ENCODE measurements at regions not wholly inside any gene's neighbourhood (a gene's known extent, or its start where the extent isn't known, plus 50 kb on each side); places are given as distances from the start of the nearest gene placed in this dataset.
"Not testable (repeated sequence)": the region's sequence is repeated elsewhere in the genome, so short reads cannot be mapped to it uniquely, and the experiment has no call there.

- Histone ChIP-seq H3K27me3 (no peaks in the 10 kb centered on the region), H3K36me3 (ENCODE audit: low read depth, missing control alignments) (no peaks in the 10 kb centered on the region), H3K9me3 (no peaks in the 10 kb centered on the region), H3K4me3 (no peak overlapping the region), H3K4me1 (no peaks in the 10 kb centered on the region), H3K27ac (no peak overlapping the region)
- 89 to 96% methylated on average over 7 of the region's 7 CpGs for WGBS, 2 donors
- no peak for DNase-seq
- TF ChIP-seq POLR2A (IDR thresholded peaks at IDR 0.05) = no peak
- TF ChIP-seq, protein P1, sequence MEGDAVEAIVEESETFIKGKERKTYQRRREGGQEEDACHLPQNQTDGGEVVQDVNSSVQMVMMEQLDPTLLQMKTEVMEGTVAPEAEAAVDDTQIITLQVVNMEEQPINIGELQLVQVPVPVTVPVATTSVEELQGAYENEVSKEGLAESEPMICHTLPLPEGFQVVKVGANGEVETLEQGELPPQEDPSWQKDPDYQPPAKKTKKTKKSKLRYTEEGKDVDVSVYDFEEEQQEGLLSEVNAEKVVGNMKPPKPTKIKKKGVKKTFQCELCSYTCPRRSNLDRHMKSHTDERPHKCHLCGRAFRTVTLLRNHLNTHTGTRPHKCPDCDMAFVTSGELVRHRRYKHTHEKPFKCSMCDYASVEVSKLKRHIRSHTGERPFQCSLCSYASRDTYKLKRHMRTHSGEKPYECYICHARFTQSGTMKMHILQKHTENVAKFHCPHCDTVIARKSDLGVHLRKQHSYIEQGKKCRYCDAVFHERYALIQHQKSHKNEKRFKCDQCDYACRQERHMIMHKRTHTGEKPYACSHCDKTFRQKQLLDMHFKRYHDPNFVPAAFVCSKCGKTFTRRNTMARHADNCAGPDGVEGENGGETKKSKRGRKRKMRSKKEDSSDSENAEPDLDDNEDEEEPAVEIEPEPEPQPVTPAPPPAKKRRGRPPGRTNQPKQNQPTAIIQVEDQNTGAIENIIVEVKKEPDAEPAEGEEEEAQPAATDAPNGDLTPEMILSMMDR (IDR thresholded peaks at IDR 0.05) = no peak
- intact Hi-C loops (cut with DNase I; ENCODE audit: low total_unique reads) = no loop called here
Observed at GRCh38 chr2:47715552-47715951, 67.4 kb upstream of the MSH6 start.

DNA sequence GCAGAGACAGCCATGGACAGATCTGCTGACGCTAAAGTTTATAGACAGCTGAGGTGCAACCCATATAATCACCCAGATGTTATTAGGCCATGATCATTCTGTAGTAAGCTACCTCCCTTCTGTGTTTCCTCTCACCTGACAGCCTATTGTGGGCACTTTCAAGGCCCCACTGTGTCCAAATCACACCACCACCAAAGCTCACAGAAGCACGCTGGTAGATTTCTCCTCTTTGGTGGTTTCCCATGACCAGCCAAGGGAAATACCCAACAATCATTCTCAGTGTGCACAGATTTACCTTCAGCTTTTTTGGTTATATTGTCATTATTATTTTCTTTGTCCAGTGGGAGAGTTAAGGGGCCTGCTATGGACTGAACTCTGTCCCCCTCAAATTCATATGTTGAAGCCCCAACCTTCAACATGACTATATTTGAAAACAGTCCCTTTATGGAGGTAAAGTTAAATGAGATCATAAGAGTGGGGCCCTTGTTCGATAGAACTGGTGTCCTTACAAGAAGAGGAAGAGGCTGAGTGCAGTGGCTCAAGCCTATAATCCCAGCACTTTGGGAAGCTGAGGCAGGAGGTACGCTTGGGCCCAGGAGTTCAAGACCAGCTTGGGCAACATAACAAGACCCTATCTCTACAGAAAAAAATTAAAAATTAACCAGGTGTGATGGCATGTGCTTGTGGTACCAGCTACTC, 74.0 kb upstream of the MSH6 start:
- H3K27me3 ChIP-seq = no peaks in the 10 kb centered on the region
- no peak overlapping the region for H3K4me3 ChIP-seq
- intact Hi-C loops (cut with DNase I; ENCODE audit: low total_unique reads) = no loop called here
- H3K4me1 ChIP-seq = no peaks in the 10 kb centered on the region
- H3K9me3 ChIP-seq = no peaks in the 10 kb centered on the region
- no peak overlapping the region for H3K27ac ChIP-seq
- DNase-seq = no peak
- TF ChIP-seq, protein P1 (IDR thresholded peaks at IDR 0.05) = no peak
- TF ChIP-seq POLR2A (IDR thresholded peaks at IDR 0.05) = no peak
- 93 to 96% methylated on average over 4 of the region's 4 CpGs for WGBS, 2 donors
- H3K36me3 ChIP-seq (ENCODE audit: low read depth, missing control alignments) = no peaks in the 10 kb centered on the region

DNA sequence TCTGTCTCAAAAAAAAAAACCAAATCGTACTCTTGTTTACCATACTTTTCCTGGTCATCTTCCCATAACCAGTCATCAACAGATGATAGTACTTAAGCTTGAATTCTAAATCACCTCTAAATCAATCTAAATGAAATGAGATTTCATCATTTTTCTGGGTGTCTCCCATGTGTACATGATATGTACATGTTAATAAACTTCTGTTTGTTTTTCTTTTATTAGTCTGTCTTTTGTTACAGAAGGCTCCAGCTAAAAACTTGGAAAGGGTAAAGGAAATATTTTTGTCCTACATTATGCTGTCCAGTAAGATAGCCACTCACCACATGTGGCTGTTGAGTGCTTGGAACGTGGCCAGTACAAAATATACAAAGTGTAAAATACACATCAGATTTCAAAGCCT, 78.7 kb upstream of the MSH6 start:
- Histone ChIP-seq H3K36me3 (ENCODE audit: low read depth, missing control alignments) (no peaks in the 10 kb centered on the region), H3K4me3 (no peak overlapping the region), H3K4me1 (no peaks in the 10 kb centered on the region), H3K27ac (no peak overlapping the region), H3K27me3 (no peaks in the 10 kb centered on the region), H3K9me3 (no peaks in the 10 kb centered on the region)
- TF ChIP-seq, protein P1 (IDR thresholded peaks at IDR 0.05) = no peak
- intact Hi-C loops (cut with DNase I; ENCODE audit: low total_unique reads) = no loop called here
- no peak for DNase-seq
- WGBS, 2 donors = 36 to 38% methylated on average over 2 of the region's 2 CpGs

- no peak for DNase-seq
Observed at GRCh38 chr2:47699533-47700215, 83.3 kb upstream of the MSH6 start.

GRCh38 chr2:47698436-47698972, 84.4 kb upstream of the MSH6 start:
- not testable (repeated sequence) for H3K9me3 ChIP-seq

More at GRCh38 chr2:47699533-47700215, 83.3 kb upstream of the MSH6 start:
- H3K9me3 ChIP-seq = no peaks in the 10 kb centered on the region
- intact Hi-C loops (cut with DNase I; ENCODE audit: low total_unique reads) = no loop called here
- TF ChIP-seq, protein P1 (IDR thresholded peaks at IDR 0.05) = no peak
- TF ChIP-seq POLR2A (IDR thresholded peaks at IDR 0.05) = no peak
- no peaks in the 10 kb centered on the region for H3K27me3 ChIP-seq
- H3K27ac ChIP-seq = no peak overlapping the region
- no peaks in the 10 kb centered on the region for H3K4me1 ChIP-seq
- H3K4me3 ChIP-seq = no peak overlapping the region
- no peaks in the 10 kb centered on the region for H3K36me3 ChIP-seq (ENCODE audit: low read depth, missing control alignments)
- WGBS, 2 donors = 93 to 94% methylated on average over 1 of the region's 1 CpG

DNA sequence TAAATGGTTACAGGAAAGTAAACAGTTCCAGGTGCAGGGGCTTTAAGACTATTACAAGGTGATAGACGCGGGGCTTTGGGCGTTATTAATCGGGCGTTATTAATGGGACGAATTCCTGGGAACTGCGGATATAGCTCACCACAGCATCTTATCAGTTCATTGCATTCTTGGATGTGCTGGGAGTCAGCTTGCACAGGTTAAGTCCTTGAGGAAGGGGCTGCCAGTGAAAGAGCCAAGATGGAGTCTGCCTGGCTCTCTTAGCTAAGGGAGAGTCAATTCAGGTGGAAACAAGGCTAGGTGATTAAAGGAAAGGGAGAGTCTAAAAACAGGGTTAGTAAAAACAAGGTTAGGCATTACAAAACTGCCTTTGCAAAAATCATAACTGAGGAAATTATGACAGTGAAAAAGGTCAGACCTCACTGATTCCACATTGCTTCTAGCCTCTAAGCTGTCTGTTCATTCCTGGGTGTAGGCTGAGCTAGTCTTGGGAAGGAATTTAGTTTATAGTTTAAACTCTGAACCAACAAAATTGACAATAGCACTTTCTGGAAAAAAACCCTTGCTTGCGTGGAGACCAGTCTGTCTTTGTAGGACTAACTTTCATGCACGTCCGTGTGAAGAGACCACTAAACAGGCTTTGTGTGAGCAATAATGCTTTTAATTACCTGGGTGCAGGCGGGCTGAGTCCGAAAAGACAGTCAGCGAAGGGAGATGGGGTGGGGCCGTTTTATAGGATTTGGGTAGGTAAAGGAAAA, 85.1 kb upstream of the MSH6 start:
- H3K9me3 ChIP-seq; H3K27me3 ChIP-seq; intact Hi-C loops (cut with DNase I; ENCODE audit: low total_unique reads); H3K4me3 ChIP-seq; H3K27ac ChIP-seq; H3K36me3 ChIP-seq (ENCODE audit: low read depth, missing control alignments); H3K4me1 ChIP-seq; DNase-seq: not testable (repeated sequence)
- 65 to 67% methylated on average over 14 of the region's 14 CpGs for WGBS, 2 donors

More at GRCh38 chr2:47698436-47698972, 84.4 kb upstream of the MSH6 start:
- H3K27ac ChIP-seq; H3K4me1 ChIP-seq; DNase-seq; H3K4me3 ChIP-seq; H3K27me3 ChIP-seq; H3K36me3 ChIP-seq (ENCODE audit: low read depth, missing control alignments); intact Hi-C loops (cut with DNase I; ENCODE audit: low total_unique reads): not testable (repeated sequence)
- WGBS, 2 donors = 65 to 72% methylated on average over 4 of the region's 4 CpGs

Data from testis (tissue), 2 donors.